ENCODE measurements at regions not wholly inside any gene's neighbourhood (a gene's known extent, or its start where the extent isn't known, plus 50 kb on each side); places are given as distances from the start of the nearest gene placed in this dataset.

DNA sequence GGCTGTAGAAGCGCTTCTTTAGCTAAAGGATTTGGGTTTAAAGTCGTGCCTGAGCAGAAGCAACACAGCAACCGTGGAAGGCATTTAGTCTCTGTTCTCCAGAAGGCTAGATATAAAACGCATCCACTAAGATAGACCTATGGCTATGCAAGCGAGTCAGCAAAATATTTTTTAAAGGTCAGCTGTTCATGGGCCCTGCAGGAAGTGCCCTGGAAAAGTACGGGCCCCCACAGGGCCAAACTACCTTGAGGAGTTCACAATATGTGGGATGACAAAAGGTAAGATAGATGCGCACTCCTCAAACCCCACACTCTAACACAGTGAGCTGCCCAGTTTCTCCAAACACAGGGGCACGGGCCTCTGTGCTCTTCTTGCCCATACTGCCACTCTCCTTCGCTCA lies 261.6 kb downstream of the VPS13C start:
- no peak for DNase-seq (ENCODE audit: low read depth)

- no peak for DNase-seq (ENCODE audit: low read depth)
Measured at GRCh38 chr15:61796056-61796455, 264.2 kb downstream of the VPS13C start.

DNA sequence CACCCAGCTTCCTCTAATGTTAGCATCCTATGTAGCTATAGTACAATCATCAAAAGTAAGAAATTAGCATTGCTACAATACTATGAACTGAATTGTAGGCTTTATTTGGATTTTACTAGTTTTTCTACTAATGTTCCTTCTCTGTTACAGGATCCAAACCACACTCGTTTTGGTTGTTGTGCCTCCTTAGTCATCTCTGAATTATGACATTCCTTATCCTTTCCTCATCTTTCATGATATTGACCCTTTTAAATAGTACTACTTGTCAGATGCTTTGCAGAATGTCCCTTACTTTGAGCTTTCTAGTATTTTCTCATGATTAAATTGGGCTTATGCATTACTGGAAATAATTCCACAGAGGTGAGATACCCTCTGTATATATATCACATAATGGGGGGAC lies 265.4 kb downstream of the VPS13C start:
- DNase-seq (ENCODE audit: low read depth), result no peak

GRCh38 chr15:61794276-61794675 lies 266.0 kb downstream of the VPS13C start:
- peak; percentile 2 for DNase-seq (ENCODE audit: low read depth)

GRCh38 chr15:61784734-61785133 lies 275.5 kb downstream of the VPS13C start:
- DNase-seq (ENCODE audit: low read depth), result no peak

- no peak for DNase-seq (ENCODE audit: low read depth)
Measured at GRCh38 chr15:61780278-61780980, 279.8 kb downstream of the VPS13C start.

GRCh38 chr15:61777689-61778088 lies 282.6 kb downstream of the VPS13C start:
- no peak for DNase-seq (ENCODE audit: low read depth)

DNA sequence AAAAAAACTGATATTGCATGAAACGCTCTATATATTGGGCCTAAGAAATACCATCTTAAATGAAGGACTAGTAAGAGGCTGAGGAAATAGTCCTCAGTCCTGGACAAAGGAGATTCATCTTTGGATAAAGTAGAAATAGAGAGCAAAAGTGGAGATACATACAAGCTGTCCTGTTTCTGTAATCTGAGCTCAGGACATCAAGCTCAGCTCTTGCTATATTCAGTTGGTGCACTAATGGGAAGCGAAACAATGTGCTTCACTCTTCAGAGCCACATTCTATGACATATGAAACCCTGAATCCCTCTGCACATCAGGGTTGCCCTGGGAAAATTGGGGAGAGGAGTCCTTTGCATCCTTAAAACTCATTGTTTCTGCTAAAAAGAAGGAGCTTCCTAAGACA lies 290.7 kb downstream of the VPS13C start:
- DNase-seq (ENCODE audit: low read depth), result no peak

- DNase-seq (ENCODE audit: low read depth), result no peak
Measured at GRCh38 chr15:61768131-61768530, 292.1 kb downstream of the VPS13C start.

DNA sequence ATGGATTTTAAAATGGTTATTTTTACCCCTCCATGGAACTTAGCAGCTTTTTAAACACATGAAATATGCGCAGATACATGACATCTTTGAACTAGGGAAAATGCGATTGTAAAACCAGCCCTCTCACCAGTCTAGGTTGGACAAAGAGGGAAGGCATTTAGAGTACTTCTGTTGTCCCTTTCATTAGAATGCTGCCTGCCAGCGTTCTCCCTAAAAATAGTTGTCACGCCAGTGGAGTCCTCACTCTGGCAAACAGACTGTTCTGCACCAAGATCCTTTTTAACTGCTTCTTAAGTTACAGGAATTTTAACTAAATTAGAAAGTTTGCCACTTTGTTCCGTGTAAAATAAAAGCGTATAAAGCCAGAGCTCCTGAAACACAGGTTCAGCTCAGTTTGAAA lies 295.3 kb downstream of the VPS13C start:
- no peak for DNase-seq (ENCODE audit: low read depth)

DNA sequence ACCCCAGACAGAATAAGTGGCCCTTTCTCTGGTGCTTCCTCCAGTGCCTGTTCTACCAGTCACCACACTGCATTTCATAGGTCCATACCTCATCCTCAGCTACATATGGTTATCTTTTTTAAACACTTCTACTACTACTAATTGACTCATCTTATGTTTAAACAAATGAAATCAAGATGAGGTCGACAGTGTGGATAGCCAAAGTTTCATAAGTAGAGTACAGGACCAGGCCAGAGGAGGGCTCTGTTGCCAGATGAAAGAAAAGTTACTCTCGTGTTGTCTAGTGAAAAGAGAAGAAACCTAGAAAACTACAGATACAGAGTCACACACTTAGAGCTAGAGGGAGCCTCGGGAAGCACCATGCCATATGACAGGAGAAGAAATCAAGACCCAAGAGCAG lies 296.1 kb downstream of the VPS13C start:
- DNase-seq (ENCODE audit: low read depth), result no peak

GRCh38 chr15:61762676-61763075 lies 297.6 kb downstream of the VPS13C start:
- DNase-seq (ENCODE audit: low read depth), result no peak

GRCh38 chr15:61759639-61760038 lies 300.6 kb downstream of the VPS13C start:
- no peak for DNase-seq (ENCODE audit: low read depth)

DNA sequence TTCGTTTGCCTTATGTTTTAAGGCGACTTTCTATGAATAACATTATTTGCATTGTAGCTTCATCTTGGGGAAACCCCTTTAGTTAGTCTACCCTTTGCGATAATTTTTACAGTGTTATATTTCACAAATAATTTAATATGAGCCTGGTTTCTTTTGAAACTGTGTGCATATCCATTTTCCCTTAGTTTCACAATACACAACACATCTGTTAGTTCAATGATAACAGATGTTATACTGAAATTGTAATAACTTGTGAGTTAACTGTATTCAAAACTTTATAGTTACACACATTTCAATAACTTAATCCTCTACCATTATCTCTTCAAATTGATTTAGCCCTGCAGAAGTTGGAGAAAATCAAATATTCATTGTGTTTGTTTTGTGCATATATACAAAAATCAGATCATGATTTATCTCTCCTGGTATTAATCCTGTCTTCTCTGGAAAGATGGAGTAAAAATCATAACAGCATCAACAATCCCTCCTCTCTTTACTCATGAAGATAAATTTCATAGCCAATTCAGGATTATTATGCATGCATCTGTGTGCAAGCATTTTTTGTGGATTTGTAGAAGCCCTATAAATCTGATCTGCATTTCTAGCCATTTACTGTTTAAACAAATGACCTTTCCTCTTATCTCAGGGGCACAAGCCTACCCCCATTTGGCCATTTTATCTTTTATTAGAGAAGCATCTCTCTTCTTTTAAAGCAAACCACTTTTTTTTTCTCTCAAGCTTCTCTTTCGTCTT lies 304.0 kb downstream of the VPS13C start:
- DNase-seq (ENCODE audit: low read depth), result no peak

DNA sequence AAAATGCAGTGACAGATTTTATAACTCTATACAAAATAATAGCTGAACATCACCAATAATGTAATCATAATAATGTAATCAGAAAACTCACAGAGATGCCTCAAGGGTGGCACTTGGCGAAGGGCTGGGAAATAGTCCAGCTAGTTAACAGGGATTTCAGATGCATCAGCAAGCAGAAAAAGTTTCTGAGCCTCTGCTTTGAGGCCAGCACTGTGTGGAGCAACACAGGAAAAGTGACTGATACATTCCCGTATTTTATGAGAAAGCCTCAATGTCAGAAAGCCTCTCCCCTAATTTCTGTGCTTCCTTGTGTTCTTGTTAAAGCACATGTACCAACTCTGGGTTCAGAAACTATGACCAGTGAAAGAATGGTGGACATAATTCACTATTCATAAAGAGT lies 304.8 kb downstream of the VPS13C start:
- DNase-seq (ENCODE audit: low read depth), result no peak

- no peak for DNase-seq (ENCODE audit: low read depth)
Measured at GRCh38 chr15:61753018-61753710, 307.1 kb downstream of the VPS13C start.

DNA sequence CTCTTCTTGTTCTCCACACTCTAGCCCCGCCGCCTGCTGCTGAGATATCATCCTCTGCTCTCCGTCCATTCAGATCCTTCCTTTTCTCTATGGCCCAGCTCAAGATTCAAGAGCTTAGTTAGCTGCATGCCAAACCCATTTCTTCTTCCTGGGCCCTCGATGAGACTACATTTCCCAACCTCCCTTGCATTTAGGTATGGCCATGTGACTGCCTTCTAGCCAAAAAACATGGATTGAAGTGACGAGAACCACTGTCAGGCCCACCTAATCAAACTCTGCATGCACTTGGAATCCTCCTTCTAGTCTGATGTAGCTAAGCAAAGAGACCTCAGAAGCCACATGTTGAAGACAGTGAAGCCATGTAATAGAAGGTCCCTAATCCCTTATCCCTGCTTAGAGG lies 308.2 kb downstream of the VPS13C start:
- DNase-seq (ENCODE audit: low read depth), result no peak

DNA sequence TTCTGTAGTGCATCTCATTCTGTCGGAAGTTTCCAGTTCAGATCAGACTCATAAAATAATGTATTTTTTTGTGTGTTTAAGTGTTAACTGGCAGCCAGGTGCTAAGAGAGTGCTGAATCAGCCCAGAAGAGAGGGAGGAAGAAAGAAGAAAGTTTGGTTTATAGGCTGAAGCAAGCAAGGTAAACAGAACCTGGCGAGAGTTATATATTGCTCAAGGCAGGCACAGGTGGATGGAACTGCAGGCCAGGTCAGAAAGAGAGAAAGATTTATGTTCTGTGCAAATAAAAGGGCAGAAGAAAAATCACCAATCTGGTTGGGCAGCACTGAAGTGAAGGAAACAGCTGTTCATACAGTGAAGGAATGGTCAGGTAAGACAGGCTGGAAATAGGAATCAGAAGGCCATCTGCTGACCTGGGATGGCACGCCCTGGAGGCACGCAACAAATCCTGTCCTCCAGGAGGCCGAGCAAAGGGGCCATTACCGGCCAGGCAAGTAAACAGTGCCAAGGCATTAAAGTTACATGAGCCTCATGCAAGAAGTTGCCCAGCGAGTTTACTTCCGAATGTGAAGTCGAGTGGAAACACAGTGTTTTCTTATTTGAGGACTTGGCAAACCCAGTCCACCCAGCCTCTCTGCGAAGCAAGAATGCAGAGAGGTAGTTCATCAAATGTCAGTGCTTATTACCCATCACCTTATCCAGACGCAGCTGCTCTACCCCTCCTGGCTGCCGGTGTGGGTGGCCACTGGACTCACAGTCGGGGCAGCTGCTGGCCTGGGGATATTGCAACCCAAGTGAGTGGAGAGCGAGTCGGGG lies 309.8 kb downstream of the VPS13C start:
- no peak for DNase-seq (ENCODE audit: low read depth)

DNA sequence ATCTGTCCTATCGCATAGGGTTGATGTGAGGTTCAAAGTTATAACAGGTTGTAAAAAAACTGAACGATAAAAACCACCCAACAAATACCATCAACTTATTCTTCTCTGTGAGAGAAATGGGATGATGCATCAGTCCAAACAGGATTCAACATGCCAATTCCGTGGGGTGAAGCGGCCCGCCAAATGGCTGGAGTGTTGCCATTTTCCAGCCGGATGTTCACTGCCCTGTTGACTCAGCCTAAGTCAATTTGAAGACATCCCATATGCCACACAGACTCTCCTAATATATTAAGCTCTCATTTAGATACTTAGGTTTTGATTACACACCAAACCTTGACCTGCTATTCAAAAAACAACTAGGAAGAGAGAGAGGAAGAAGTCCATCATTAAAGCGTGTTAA lies 311.1 kb downstream of the VPS13C start:
- DNase-seq (ENCODE audit: low read depth), result no peak

- no peak for DNase-seq (ENCODE audit: low read depth)
Measured at GRCh38 chr15:61748529-61748928, 311.7 kb downstream of the VPS13C start.

GRCh38 chr15:61746589-61746988 lies 313.7 kb downstream of the VPS13C start:
- no peak for DNase-seq (ENCODE audit: low read depth)

GRCh38 chr15:61743345-61743909 lies 316.8 kb downstream of the VPS13C start:
- no peak for DNase-seq (ENCODE audit: low read depth)
